HL-60 (cell line): ENCODE measurements at regions not wholly inside any gene's neighbourhood (a gene's known extent, or its start where the extent isn't known, plus 50 kb on each side); places are given as distances from the start of the nearest gene placed in this dataset.

ENCODE experiments used
- DNase-seq, 2 experiments: peaks; one replicate each; pipeline ENCODE4 v3.0.0-alpha.2; 2010 to 2020; ENCODE audit warnings: low read depth in 1 of 2, low spot score in 1 of 2
- H3K27ac ChIP-seq: fragments of 250-450 bp; sonication (Bioruptor Pico); replicated peaks from 2 replicates; pipeline ENCODE4 v1.5.1; 2020; ENCODE audit warnings: mild to moderate bottlenecking, moderate library complexity
- H3K27me3 ChIP-seq: fragments of 250-450 bp; sonication (Bioruptor Pico); 2 replicates; pipeline ENCODE4 v1.5.1; 2021; ENCODE audit warnings: mild to moderate bottlenecking, moderate library complexity; ENCODE audit not compliant: insufficient read depth, poor library complexity, severe bottlenecking
- H3K4me3 ChIP-seq: replicated peaks from 2 replicates; pipeline ENCODE4 v1.5.1; 2011; ENCODE audit warnings: mild to moderate bottlenecking, control low read depth, low read length; ENCODE audit not compliant: insufficient read depth
- GABPA ChIP-seq: IDR thresholded peaks from 2 replicates; pipeline ENCODE4 v1.6.1; 2012; ENCODE audit warnings: low read depth
- POLR2AphosphoS5 ChIP-seq: IDR thresholded peaks from 2 replicates; pipeline ENCODE4 v1.6.1; 2012; ENCODE audit warnings: low read depth
- SPI1 ChIP-seq: IDR thresholded peaks from 2 replicates; pipeline ENCODE4 v1.6.1; 2012; ENCODE audit warnings: low read depth, mild to moderate bottlenecking, borderline replicate concordance
- TF ChIP-seq, protein P1 (sequence below): IDR thresholded peaks from 2 replicates; pipeline ENCODE4 v1.6.1; 2012; ENCODE audit warnings: low read depth; ENCODE audit not compliant: insufficient replicate concordance
- TF ChIP-seq, protein P2 (sequence below): IDR thresholded peaks from one replicate; pipeline ENCODE4 v1.5.1; 2011; ENCODE audit warnings: low read length, control low read depth, inconsistent platforms; ENCODE audit not compliant: insufficient read depth

DNA sequence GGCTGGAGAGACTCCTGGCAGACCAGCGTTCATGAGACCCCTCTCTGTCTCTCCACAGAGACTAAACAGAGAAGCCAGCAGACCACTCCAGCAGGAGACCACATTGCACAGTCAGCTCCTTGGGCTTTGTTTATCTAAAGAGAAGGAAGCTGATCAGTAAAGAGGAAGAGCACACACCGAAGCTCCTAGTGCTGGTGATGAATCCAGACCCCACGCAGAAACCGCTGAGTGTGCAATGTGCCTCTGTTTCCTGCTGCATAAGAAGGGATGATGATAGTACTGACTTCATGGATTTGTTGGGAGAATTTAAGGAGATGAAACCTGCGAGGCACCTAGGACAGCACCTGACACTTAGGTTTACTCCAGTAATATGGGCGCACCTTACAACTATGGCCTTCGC, 544.1 kb upstream of the ID2 start:
- H3K27ac ChIP-seq: no peak overlapping the region
- DNase-seq: peak in 1 of 2 experiments; percentile 44

DNA sequence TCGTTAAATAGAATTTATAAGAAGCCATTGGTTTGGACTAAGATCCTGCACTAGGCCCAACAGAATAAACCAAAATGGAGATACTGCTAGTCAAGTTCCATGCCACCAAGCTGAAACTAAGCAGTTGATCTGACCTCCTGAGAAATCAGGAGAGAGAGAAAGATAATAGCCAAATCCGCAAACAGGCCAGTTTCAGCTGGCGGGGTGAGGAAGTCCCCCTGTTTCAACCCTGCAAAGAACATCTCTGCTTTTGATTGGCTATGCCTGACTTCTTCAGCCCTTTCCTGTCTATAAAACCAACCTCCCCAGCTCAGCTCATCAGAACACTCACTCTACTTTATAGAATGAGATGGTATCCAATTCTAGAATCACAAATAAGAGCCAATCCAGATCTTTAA, 543.3 kb upstream of the ID2 start:
- no peak overlapping the region for H3K27ac ChIP-seq
- DNase-seq: no peak
- TF ChIP-seq SPI1: no peak
- TF ChIP-seq POLR2AphosphoS5: no peak
- TF ChIP-seq, protein P1, sequence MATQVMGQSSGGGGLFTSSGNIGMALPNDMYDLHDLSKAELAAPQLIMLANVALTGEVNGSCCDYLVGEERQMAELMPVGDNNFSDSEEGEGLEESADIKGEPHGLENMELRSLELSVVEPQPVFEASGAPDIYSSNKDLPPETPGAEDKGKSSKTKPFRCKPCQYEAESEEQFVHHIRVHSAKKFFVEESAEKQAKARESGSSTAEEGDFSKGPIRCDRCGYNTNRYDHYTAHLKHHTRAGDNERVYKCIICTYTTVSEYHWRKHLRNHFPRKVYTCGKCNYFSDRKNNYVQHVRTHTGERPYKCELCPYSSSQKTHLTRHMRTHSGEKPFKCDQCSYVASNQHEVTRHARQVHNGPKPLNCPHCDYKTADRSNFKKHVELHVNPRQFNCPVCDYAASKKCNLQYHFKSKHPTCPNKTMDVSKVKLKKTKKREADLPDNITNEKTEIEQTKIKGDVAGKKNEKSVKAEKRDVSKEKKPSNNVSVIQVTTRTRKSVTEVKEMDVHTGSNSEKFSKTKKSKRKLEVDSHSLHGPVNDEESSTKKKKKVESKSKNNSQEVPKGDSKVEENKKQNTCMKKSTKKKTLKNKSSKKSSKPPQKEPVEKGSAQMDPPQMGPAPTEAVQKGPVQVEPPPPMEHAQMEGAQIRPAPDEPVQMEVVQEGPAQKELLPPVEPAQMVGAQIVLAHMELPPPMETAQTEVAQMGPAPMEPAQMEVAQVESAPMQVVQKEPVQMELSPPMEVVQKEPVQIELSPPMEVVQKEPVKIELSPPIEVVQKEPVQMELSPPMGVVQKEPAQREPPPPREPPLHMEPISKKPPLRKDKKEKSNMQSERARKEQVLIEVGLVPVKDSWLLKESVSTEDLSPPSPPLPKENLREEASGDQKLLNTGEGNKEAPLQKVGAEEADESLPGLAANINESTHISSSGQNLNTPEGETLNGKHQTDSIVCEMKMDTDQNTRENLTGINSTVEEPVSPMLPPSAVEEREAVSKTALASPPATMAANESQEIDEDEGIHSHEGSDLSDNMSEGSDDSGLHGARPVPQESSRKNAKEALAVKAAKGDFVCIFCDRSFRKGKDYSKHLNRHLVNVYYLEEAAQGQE: no peak
- TF ChIP-seq GABPA: no peak
- TF ChIP-seq, protein P2, sequence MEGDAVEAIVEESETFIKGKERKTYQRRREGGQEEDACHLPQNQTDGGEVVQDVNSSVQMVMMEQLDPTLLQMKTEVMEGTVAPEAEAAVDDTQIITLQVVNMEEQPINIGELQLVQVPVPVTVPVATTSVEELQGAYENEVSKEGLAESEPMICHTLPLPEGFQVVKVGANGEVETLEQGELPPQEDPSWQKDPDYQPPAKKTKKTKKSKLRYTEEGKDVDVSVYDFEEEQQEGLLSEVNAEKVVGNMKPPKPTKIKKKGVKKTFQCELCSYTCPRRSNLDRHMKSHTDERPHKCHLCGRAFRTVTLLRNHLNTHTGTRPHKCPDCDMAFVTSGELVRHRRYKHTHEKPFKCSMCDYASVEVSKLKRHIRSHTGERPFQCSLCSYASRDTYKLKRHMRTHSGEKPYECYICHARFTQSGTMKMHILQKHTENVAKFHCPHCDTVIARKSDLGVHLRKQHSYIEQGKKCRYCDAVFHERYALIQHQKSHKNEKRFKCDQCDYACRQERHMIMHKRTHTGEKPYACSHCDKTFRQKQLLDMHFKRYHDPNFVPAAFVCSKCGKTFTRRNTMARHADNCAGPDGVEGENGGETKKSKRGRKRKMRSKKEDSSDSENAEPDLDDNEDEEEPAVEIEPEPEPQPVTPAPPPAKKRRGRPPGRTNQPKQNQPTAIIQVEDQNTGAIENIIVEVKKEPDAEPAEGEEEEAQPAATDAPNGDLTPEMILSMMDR: no peak
- H3K27me3 ChIP-seq: no peaks in the 10 kb centered on the region
- H3K4me3 ChIP-seq: no peak overlapping the region

More for the DNA sequence above, 544.1 kb upstream of the ID2 start:
- no peaks in the 10 kb centered on the region for H3K27me3 ChIP-seq
- no peak overlapping the region for H3K4me3 ChIP-seq
- TF ChIP-seq, protein P2: no peak
- peak; percentile 62; the same call in 1 of the 2 replicates for TF ChIP-seq SPI1
- TF ChIP-seq, protein P1: peak; percentile 53

DNA sequence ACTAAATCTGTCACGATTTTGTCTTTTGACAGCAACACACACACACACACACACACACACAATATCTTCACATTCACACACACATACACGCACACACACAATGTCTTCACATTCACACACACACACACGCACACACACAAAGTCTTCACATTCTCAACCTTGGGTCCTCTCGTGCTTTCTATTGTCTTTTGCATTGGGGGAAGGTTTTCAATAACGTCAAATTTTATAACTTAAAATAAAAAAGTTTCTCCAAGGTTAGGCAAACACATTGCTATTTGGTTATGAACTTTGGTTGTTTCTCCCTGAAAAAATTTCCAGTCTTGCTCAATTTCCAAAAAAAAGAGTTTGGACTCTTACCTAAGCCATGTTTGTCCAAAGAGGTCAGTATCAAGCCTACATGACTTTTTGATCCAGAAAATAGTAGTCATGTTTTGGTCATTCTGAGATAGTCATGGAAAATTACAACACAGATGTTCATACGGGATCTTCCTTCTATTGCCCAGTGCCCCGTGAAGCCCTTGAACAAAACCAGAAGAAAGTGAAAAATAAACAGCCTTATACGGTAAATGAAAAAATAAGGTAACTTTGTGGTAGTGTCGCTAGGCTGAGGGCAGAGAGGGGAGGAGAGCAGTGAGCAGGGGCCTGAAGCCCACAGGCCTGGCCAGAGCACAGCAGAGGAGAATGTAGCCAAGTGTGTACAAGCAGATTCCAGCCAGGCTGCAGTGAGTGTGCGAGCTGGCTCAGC, 542.8 kb upstream of the ID2 start:
- DNase-seq: no peak
- Histone ChIP-seq H3K4me3 (no peak overlapping the region), H3K27me3 (no peaks in the 10 kb centered on the region), H3K27ac (no peak overlapping the region)
- TF ChIP-seq SPI1 (no peak), GABPA (no peak), POLR2AphosphoS5 (no peak)
- TF ChIP-seq, protein P1: no peak
- TF ChIP-seq, protein P2: no peak
